ENCODE measurements at regions not wholly inside any gene's neighbourhood (a gene's known extent, or its start where the extent isn't known, plus 50 kb on each side); places are given as distances from the start of the nearest gene placed in this dataset.
"Not testable (repeated sequence)": the region's sequence is repeated elsewhere in the genome, so short reads cannot be mapped to it uniquely, and the experiment has no call there.

- Histone ChIP-seq H3K27ac (ENCODE audit: low read length) (no peak overlapping the region), H3K4me1 (ENCODE audit: control insufficient read depth, insufficient read depth, low read length) (0 out of 2 replicates have a peak, but pooled peaks cover 1% of the 10 kb centered on the region), H3K9me3 (ENCODE audit: control insufficient read depth, insufficient read depth, low read length) (no peaks in the 10 kb centered on the region), H3K4me3 (ENCODE audit: low read length) (no peak overlapping the region), H3K36me3 (ENCODE audit: control insufficient read depth, insufficient read depth, low read length) (no peaks in the 10 kb centered on the region), H3K27me3 (ENCODE audit: control insufficient read depth, insufficient read depth, low read length) (no peaks in the 10 kb centered on the region)
- no peak for DNase-seq (ENCODE audit: low read depth, low spot score)
- WGBS (ENCODE audit: insufficient coverage, insufficient read length): no CpG with 5 or more reads among the region's 4 CpGs
These were observed 132.5 kb upstream of the CACHD1 start for GRCh38 chr1:64337475-64337874.

GRCh38 chr1:64337926-64338325, 132.0 kb upstream of the CACHD1 start:
- Histone ChIP-seq H3K9me3 (ENCODE audit: control insufficient read depth, insufficient read depth, low read length) (no peaks in the 10 kb centered on the region), H3K36me3 (ENCODE audit: control insufficient read depth, insufficient read depth, low read length) (no peaks in the 10 kb centered on the region), H3K4me1 (ENCODE audit: control insufficient read depth, insufficient read depth, low read length) (0 out of 2 replicates have a peak, but pooled peaks cover 1% of the 10 kb centered on the region), H3K27me3 (ENCODE audit: control insufficient read depth, insufficient read depth, low read length) (no peaks in the 10 kb centered on the region), H3K4me3 (ENCODE audit: low read length) (no peak overlapping the region), H3K27ac (ENCODE audit: low read length) (no peak overlapping the region)
- DNase-seq (ENCODE audit: low read depth, low spot score): no peak
- WGBS (ENCODE audit: insufficient coverage, insufficient read length): no CpG with 5 or more reads among the region's 4 CpGs

GRCh38 chr1:64340361-64340760, 129.6 kb upstream of the CACHD1 start:
- peaks cover 2% of the 10 kb centered on the region; the same call in 1 of the 2 replicates for H3K4me1 ChIP-seq (ENCODE audit: control insufficient read depth, insufficient read depth, low read length)
- H3K27me3 ChIP-seq (ENCODE audit: control insufficient read depth, insufficient read depth, low read length): no peaks in the 10 kb centered on the region
- WGBS (ENCODE audit: insufficient coverage, insufficient read length): no CpG with 5 or more reads among the region's 2 CpGs
- DNase-seq (ENCODE audit: low read depth, low spot score): no peak
- H3K36me3 ChIP-seq (ENCODE audit: control insufficient read depth, insufficient read depth, low read length): no peaks in the 10 kb centered on the region
- H3K9me3 ChIP-seq (ENCODE audit: control insufficient read depth, insufficient read depth, low read length): no peaks in the 10 kb centered on the region
- no peak overlapping the region for H3K4me3 ChIP-seq (ENCODE audit: low read length)
- H3K27ac ChIP-seq (ENCODE audit: low read length): no peak overlapping the region

- H3K36me3 ChIP-seq (ENCODE audit: control insufficient read depth, insufficient read depth, low read length): no peaks in the 10 kb centered on the region
- no CpG with 5 or more reads among the region's 6 CpGs for WGBS (ENCODE audit: insufficient coverage, insufficient read length)
- no peak for DNase-seq (ENCODE audit: low read depth, low spot score)
- no peak overlapping the region for H3K4me3 ChIP-seq (ENCODE audit: low read length)
- no peaks in the 10 kb centered on the region for H3K9me3 ChIP-seq (ENCODE audit: control insufficient read depth, insufficient read depth, low read length)
- peaks cover 4% of the 10 kb centered on the region; the same call in 1 of the 2 replicates for H3K4me1 ChIP-seq (ENCODE audit: control insufficient read depth, insufficient read depth, low read length)
- H3K27me3 ChIP-seq (ENCODE audit: control insufficient read depth, insufficient read depth, low read length): no peaks in the 10 kb centered on the region
- no peak overlapping the region for H3K27ac ChIP-seq (ENCODE audit: low read length)
These were observed 126.7 kb upstream of the CACHD1 start for GRCh38 chr1:64343105-64343822.

- Histone ChIP-seq H3K27ac (ENCODE audit: low read length) (no peak overlapping the region), H3K4me3 (ENCODE audit: low read length) (no peak overlapping the region), H3K4me1 (ENCODE audit: control insufficient read depth, insufficient read depth, low read length) (peaks cover 4% of the 10 kb centered on the region; the same call in 1 of the 2 replicates), H3K27me3 (ENCODE audit: control insufficient read depth, insufficient read depth, low read length) (no peaks in the 10 kb centered on the region), H3K9me3 (ENCODE audit: control insufficient read depth, insufficient read depth, low read length) (no peaks in the 10 kb centered on the region), H3K36me3 (ENCODE audit: control insufficient read depth, insufficient read depth, low read length) (no peaks in the 10 kb centered on the region)
- DNase-seq (ENCODE audit: low read depth, low spot score): no peak
- WGBS (ENCODE audit: insufficient coverage, insufficient read length): no CpG with 5 or more reads among the region's 3 CpGs
These were observed 126.1 kb upstream of the CACHD1 start for GRCh38 chr1:64343823-64344190.

GRCh38 chr1:64348270-64348960, 121.5 kb upstream of the CACHD1 start:
- H3K4me3 ChIP-seq (ENCODE audit: low read length): no peak overlapping the region
- no CpG with 5 or more reads among the region's 4 CpGs for WGBS (ENCODE audit: insufficient coverage, insufficient read length)
- no peak for DNase-seq (ENCODE audit: low read depth, low spot score)
- no peaks in the 10 kb centered on the region for H3K9me3 ChIP-seq (ENCODE audit: control insufficient read depth, insufficient read depth, low read length)
- H3K27me3 ChIP-seq (ENCODE audit: control insufficient read depth, insufficient read depth, low read length): no peaks in the 10 kb centered on the region
- no peak overlapping the region for H3K27ac ChIP-seq (ENCODE audit: low read length)
- H3K36me3 ChIP-seq (ENCODE audit: control insufficient read depth, insufficient read depth, low read length): no peaks in the 10 kb centered on the region; the same call in 1 of the 2 replicates
- H3K4me1 ChIP-seq (ENCODE audit: control insufficient read depth, insufficient read depth, low read length): peaks cover 3% of the 10 kb centered on the region; the same call in 1 of the 2 replicates

GRCh38 chr1:64348961-64349648, 120.8 kb upstream of the CACHD1 start:
- over 99% methylated on average over 4 of the region's 6 CpGs for WGBS (ENCODE audit: insufficient coverage, insufficient read length)
- H3K36me3 ChIP-seq (ENCODE audit: control insufficient read depth, insufficient read depth, low read length): no peaks in the 10 kb centered on the region; the same call in 1 of the 2 replicates
- no peaks in the 10 kb centered on the region for H3K27me3 ChIP-seq (ENCODE audit: control insufficient read depth, insufficient read depth, low read length)
- H3K4me1 ChIP-seq (ENCODE audit: control insufficient read depth, insufficient read depth, low read length): peaks cover 2% of the 10 kb centered on the region; the same call in 1 of the 2 replicates
- H3K9me3 ChIP-seq (ENCODE audit: control insufficient read depth, insufficient read depth, low read length): no peaks in the 10 kb centered on the region
- H3K27ac ChIP-seq (ENCODE audit: low read length): no peak overlapping the region
- DNase-seq (ENCODE audit: low read depth, low spot score): no peak
- H3K4me3 ChIP-seq (ENCODE audit: low read length): no peak overlapping the region

GRCh38 chr1:64355534-64355933, 114.4 kb upstream of the CACHD1 start:
- WGBS (ENCODE audit: insufficient coverage, insufficient read length): no CpG with 5 or more reads among the region's 2 CpGs
- not testable (repeated sequence) for H3K4me1 ChIP-seq (ENCODE audit: control insufficient read depth, insufficient read depth, low read length); H3K4me3 ChIP-seq (ENCODE audit: low read length); H3K9me3 ChIP-seq (ENCODE audit: control insufficient read depth, insufficient read depth, low read length); H3K27me3 ChIP-seq (ENCODE audit: control insufficient read depth, insufficient read depth, low read length); H3K36me3 ChIP-seq (ENCODE audit: control insufficient read depth, insufficient read depth, low read length); DNase-seq (ENCODE audit: low read depth, low spot score); H3K27ac ChIP-seq (ENCODE audit: low read length)

GRCh38 chr1:64356636-64357256, 113.2 kb upstream of the CACHD1 start:
- H3K36me3 ChIP-seq (ENCODE audit: control insufficient read depth, insufficient read depth, low read length): no peaks in the 10 kb centered on the region
- DNase-seq (ENCODE audit: low read depth, low spot score): no peak
- WGBS (ENCODE audit: insufficient coverage, insufficient read length): no CpG with 5 or more reads among the region's 15 CpGs
- no peaks in the 10 kb centered on the region for H3K9me3 ChIP-seq (ENCODE audit: control insufficient read depth, insufficient read depth, low read length)
- H3K4me3 ChIP-seq (ENCODE audit: low read length): no peak overlapping the region
- H3K27me3 ChIP-seq (ENCODE audit: control insufficient read depth, insufficient read depth, low read length): no peaks in the 10 kb centered on the region
- H3K4me1 ChIP-seq (ENCODE audit: control insufficient read depth, insufficient read depth, low read length): peaks cover 6% of the 10 kb centered on the region
- no peak overlapping the region for H3K27ac ChIP-seq (ENCODE audit: low read length)

GRCh38 chr1:64357422-64357821, 112.5 kb upstream of the CACHD1 start:
- DNase-seq (ENCODE audit: low read depth, low spot score): no peak
- no CpG with 5 or more reads among the region's 6 CpGs for WGBS (ENCODE audit: insufficient coverage, insufficient read length)
- Histone ChIP-seq H3K36me3 (ENCODE audit: control insufficient read depth, insufficient read depth, low read length) (no peaks in the 10 kb centered on the region), H3K4me3 (ENCODE audit: low read length) (no peak overlapping the region), H3K27ac (ENCODE audit: low read length) (no peak overlapping the region), H3K4me1 (ENCODE audit: control insufficient read depth, insufficient read depth, low read length) (peaks cover 6% of the 10 kb centered on the region), H3K9me3 (ENCODE audit: control insufficient read depth, insufficient read depth, low read length) (no peaks in the 10 kb centered on the region), H3K27me3 (ENCODE audit: control insufficient read depth, insufficient read depth, low read length) (no peaks in the 10 kb centered on the region)

Measured in iPS DF 6.9 (cell line).